Activated CD4-positive, alpha-beta memory T cell treated with anti-CD3 and anti-CD28 coated beads, Interleukin-2, amount 10 ng/mL, durations not matched to agents 7 days and 5 days (primary cell): ENCODE measurements at regions not wholly inside any gene's neighbourhood (a gene's known extent, or its start where the extent isn't known, plus 50 kb on each side); places are given as distances from the start of the nearest gene placed in this dataset.
"Not testable (repeated sequence)": the region's sequence is repeated elsewhere in the genome, so short reads cannot be mapped to it uniquely, and the experiment has no call there.

Source experiments
- CTCF ChIA-PET: fragments of 350-600 bp; sonication (Branson Sonifier 250); formaldehyde crosslinking; loops from one replicate; lab custom pipeline; 2021; ENCODE audit warnings: antibody characterized with exemption, inconsistent platforms; lab: Charles Lee
- POLR2A ChIA-PET: fragments of 350-600 bp; sonication (Branson Sonifier 250); formaldehyde crosslinking; loops from one replicate; lab custom pipeline; 2021; ENCODE audit warnings: antibody characterized with exemption; lab: Charles Lee
- DNase-seq: peaks from one replicate; pipeline ENCODE4 v3.0.0-alpha.2; 2020
- H3K27ac Mint-ChIP-seq: one replicate; pipeline ENCODE4 v1.8.0; 2021; ENCODE audit warnings: mild to moderate bottlenecking, mixed read lengths
- H3K27me3 Mint-ChIP-seq: one replicate; pipeline ENCODE4 v1.8.0; 2021; ENCODE audit warnings: mixed read lengths
- H3K36me3 Mint-ChIP-seq: one replicate; pipeline ENCODE4 v1.8.0; 2021; ENCODE audit warnings: low read depth, mixed read lengths
- H3K4me1 Mint-ChIP-seq: one replicate; pipeline ENCODE4 v1.8.0; 2021; ENCODE audit warnings: mixed read lengths
- H3K4me3 Mint-ChIP-seq: one replicate; pipeline ENCODE4 v1.8.0; 2021; ENCODE audit warnings: mild to moderate bottlenecking, mixed read lengths
- H3K9me3 Mint-ChIP-seq: one replicate; pipeline ENCODE4 v1.8.0; 2021; ENCODE audit warnings: mixed read lengths

DNA sequence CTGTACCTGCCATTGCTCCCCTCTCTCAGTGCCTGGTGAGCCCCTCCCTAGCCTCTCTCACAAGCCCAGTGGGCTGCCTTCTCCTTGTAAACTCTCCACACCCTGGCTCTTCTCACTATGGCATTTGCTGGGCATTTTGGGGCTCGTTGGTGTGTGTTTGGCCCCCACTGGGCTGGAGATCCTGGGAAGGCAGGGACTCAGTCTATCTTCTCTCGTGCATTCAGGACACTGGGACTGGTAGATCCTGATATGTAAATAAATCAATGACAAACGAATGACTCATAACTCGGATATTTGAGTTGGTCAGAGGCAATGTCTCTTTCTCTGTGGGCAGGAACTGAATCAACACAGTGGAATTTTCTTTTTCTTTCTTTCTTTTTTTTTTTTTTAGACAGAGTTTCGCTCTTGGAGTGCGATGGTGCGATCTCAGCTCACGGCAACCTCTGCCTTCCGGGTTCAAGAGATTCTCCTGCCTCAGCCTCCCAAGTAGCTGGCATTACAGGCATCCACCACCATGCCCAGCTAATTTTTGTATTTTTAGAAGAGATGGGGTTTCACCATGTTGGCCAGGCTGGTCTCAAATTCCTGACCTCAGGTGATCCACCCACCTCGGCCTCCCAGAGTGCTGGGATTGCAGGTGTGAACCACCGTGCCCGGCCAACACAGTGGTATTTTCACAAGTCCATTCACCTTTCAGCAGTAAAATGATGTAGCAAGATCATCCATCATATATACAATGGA lies 144.6 kb upstream of the SPRED2 start:
- Mint-ChIP-seq H3K27ac (no peak overlapping the region), H3K9me3 (no peaks in the 10 kb centered on the region), H3K4me3 (no peak overlapping the region), H3K36me3 (no peaks in the 10 kb centered on the region), H3K4me1 (peaks cover 4% of the 10 kb centered on the region), H3K27me3 (peaks cover 33% of the 10 kb centered on the region)
- CTCF ChIA-PET, result no interaction called here
- POLR2A ChIA-PET, result no interaction called here
- no peak for DNase-seq

GRCh38 chr2:65576278-65576677 lies 143.9 kb upstream of the SPRED2 start:
- H3K4me1 Mint-ChIP-seq, result peaks cover 4% of the 10 kb centered on the region
- no peak overlapping the region for H3K27ac Mint-ChIP-seq
- CTCF ChIA-PET, result interaction anchor here (0.7 to 2.2 kb wide), 2 partner anchors 17 to 512 kb away, joined by 3 to 7 read pairs; no protein-coding TSS in a partner anchor
- H3K36me3 Mint-ChIP-seq, result no peaks in the 10 kb centered on the region
- H3K9me3 Mint-ChIP-seq, result no peaks in the 10 kb centered on the region
- no peak for DNase-seq
- no peak overlapping the region for H3K4me3 Mint-ChIP-seq
- POLR2A ChIA-PET, result no interaction called here
- H3K27me3 Mint-ChIP-seq, result peaks cover 31% of the 10 kb centered on the region

- Mint-ChIP-seq H3K27ac (no peak overlapping the region), H3K27me3 (peaks cover 32% of the 10 kb centered on the region), H3K9me3 (no peaks in the 10 kb centered on the region), H3K4me1 (peaks cover 4% of the 10 kb centered on the region), H3K4me3 (no peak overlapping the region), H3K36me3 (no peaks in the 10 kb centered on the region)
- ChIA-PET CTCF (interaction anchor here (0.6 to 2.2 kb wide), 4 partner anchors 226 to 657 kb away, joined by 3 to 7 read pairs (median 3); no protein-coding TSS in a partner anchor), POLR2A (no interaction called here)
- DNase-seq, result no peak
Measured at GRCh38 chr2:65574993-65575392, 142.6 kb upstream of the SPRED2 start.

- H3K4me1 Mint-ChIP-seq, H3K36me3 Mint-ChIP-seq, H3K27ac Mint-ChIP-seq, DNase-seq, H3K9me3 Mint-ChIP-seq, POLR2A ChIA-PET, H3K4me3 Mint-ChIP-seq: not testable (repeated sequence)
- CTCF ChIA-PET, result interaction anchor here (0.7 kb wide), 1 partner anchor 25 kb away, joined by 3 read pairs; no protein-coding TSS in a partner anchor
- H3K27me3 Mint-ChIP-seq, result peaks cover 14% of the 10 kb centered on the region
Measured at GRCh38 chr2:65568656-65569440, 136.4 kb upstream of the SPRED2 start.

GRCh38 chr2:65566617-65567016 lies 134.2 kb upstream of the SPRED2 start:
- Mint-ChIP-seq H3K4me3 (no peak overlapping the region), H3K4me1 (peaks cover 4% of the 10 kb centered on the region), H3K36me3 (no peaks in the 10 kb centered on the region), H3K27me3 (peaks cover 12% of the 10 kb centered on the region), H3K9me3 (no peaks in the 10 kb centered on the region), H3K27ac (no peak overlapping the region)
- no peak for DNase-seq
- POLR2A ChIA-PET, result no interaction called here
- CTCF ChIA-PET, result no interaction called here

GRCh38 chr2:65565681-65566080 lies 133.3 kb upstream of the SPRED2 start:
- Mint-ChIP-seq H3K27ac (no peak overlapping the region), H3K4me3 (no peak overlapping the region), H3K9me3 (no peaks in the 10 kb centered on the region), H3K4me1 (peaks cover 4% of the 10 kb centered on the region), H3K36me3 (no peaks in the 10 kb centered on the region), H3K27me3 (peaks cover 12% of the 10 kb centered on the region)
- DNase-seq, result no peak
- POLR2A ChIA-PET, result no interaction called here
- CTCF ChIA-PET, result no interaction called here

DNA sequence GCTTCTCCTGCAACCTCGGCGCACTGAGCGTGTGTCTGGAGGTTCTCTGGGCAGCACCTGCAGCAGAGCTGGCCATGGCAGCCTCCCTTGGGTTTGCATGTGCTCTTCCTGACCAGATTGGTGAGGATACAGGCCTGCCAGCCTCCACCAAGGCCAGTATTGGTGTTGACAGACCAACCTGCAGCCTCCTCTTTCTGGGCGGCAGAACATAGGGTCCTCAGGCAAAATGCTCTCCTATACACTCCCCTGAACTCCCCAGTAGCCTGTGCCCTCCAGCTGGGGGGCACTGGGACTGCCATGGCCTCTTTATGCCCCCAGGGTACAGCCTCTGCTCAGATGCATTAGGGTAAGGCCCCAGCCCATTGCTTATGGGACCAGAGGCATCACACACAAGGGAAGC lies 131.9 kb upstream of the SPRED2 start:
- peaks cover 6% of the 10 kb centered on the region for H3K27me3 Mint-ChIP-seq
- no peak overlapping the region for H3K4me3 Mint-ChIP-seq
- DNase-seq, result no peak
- no peaks in the 10 kb centered on the region for H3K9me3 Mint-ChIP-seq
- H3K27ac Mint-ChIP-seq, result no peak overlapping the region
- ChIA-PET POLR2A (no interaction called here), CTCF (no interaction called here)
- H3K4me1 Mint-ChIP-seq, result peaks cover 4% of the 10 kb centered on the region
- no peaks in the 10 kb centered on the region for H3K36me3 Mint-ChIP-seq

DNA sequence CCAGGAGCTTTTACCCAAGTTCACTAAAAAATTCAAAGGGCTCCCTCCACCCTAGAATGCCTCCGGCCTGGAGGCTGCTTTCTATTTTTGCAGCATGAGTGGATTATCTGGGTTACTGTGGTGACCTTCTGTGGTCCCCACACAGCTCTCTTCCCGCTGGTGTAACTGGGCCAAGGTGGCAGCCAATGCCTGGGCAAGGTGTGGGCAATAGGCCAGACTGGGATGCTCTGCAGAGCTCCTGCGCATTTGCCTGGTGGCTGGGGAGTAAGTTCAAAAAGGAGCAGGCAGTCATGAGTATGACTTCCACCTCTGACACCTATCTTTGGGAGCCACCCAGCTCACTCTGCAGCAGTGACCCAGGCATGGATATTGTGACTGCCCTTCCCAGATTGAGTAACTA lies 130.5 kb upstream of the SPRED2 start:
- Mint-ChIP-seq H3K36me3 (no peaks in the 10 kb centered on the region), H3K27ac (no peak overlapping the region), H3K9me3 (no peaks in the 10 kb centered on the region), H3K4me3 (no peak overlapping the region), H3K27me3 (peaks cover 7% of the 10 kb centered on the region), H3K4me1 (peaks cover 4% of the 10 kb centered on the region)
- ChIA-PET CTCF (no interaction called here), POLR2A (no interaction called here)
- DNase-seq, result no peak

DNA sequence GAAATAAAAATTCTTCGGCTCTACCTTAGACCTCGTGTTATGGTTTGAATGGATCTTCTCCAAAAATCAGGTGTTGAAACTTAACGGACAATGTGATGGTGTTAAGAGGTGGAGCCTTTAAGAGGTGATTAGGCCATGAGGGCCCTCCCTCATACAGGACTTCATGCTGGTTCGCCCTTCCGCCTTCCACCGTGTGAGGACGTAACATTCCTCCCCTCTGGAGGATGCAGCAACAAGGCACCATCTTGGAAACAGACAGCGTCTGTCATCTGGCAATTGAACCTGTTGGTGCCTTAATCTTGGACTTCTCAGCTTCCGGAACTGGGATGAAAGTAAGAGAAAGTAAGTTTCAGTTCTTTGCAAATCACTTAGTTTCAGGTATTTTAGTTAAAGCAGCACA lies 126.3 kb upstream of the SPRED2 start:
- no peak for DNase-seq
- no peak overlapping the region for H3K4me3 Mint-ChIP-seq
- peaks cover 20% of the 10 kb centered on the region for H3K27me3 Mint-ChIP-seq
- no peaks in the 10 kb centered on the region for H3K9me3 Mint-ChIP-seq
- no peaks in the 10 kb centered on the region for H3K36me3 Mint-ChIP-seq
- no peak overlapping the region for H3K27ac Mint-ChIP-seq
- peaks cover 8% of the 10 kb centered on the region for H3K4me1 Mint-ChIP-seq
- POLR2A ChIA-PET, result no interaction called here
- CTCF ChIA-PET, result no interaction called here

GRCh38 chr2:65557616-65558573 lies 125.5 kb upstream of the SPRED2 start:
- no peaks in the 10 kb centered on the region for H3K9me3 Mint-ChIP-seq
- peaks cover 11% of the 10 kb centered on the region for H3K4me1 Mint-ChIP-seq
- H3K36me3 Mint-ChIP-seq, result no peaks in the 10 kb centered on the region
- H3K27ac Mint-ChIP-seq, result no peak overlapping the region
- H3K27me3 Mint-ChIP-seq, result peaks cover 22% of the 10 kb centered on the region
- CTCF ChIA-PET, result interaction anchor here (0.9 kb wide), 1 partner anchor 15 kb away, joined by 3 read pairs; no protein-coding TSS in a partner anchor
- no peak overlapping the region for H3K4me3 Mint-ChIP-seq
- no peak for DNase-seq
- POLR2A ChIA-PET, result no interaction called here

DNA sequence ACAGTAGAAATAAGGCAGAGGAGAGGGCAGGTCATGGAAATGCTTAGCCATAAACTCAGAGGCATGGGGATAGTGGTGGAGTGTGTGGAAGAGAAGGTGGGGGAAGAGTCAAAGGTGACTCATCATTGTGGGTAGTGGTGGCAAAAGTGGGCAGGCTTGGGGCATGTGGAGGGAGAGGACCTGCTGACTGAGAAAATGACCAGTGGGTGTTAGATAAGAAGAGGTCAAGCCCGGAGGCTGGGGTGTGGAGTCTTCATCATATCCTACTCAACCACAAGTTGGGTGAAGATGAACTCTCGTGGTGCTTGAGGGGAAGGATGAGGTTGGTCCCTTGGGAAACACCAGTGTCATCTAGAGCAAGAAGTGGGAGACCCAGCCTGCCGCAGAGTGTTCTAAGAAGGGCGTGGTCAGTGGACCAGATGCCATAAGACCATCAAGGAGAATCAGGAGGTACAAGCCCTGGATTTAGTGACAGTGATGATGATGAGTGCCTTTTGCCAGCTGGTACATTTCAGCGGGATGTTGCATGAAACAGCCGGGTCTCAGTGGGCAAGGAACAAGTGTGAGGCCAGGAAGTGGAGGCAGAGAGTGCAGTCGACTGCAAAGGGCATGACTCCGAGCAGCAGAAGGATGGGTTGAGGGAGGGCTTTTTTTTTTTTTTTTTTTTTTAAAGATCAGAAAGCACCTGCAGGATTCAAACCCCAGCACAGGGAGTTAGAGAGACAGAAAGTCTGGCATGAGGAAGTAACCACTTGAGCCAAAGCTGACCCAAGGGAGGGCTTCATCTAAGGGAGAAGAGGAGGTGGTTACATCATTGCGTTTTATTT lies 122.6 kb upstream of the SPRED2 start:
- CTCF ChIA-PET, result interaction anchor here (0.7 to 1.2 kb wide), 3 partner anchors 69 to 292 kb away, joined by 3 to 4 read pairs (median 3); no protein-coding TSS in a partner anchor

DNA sequence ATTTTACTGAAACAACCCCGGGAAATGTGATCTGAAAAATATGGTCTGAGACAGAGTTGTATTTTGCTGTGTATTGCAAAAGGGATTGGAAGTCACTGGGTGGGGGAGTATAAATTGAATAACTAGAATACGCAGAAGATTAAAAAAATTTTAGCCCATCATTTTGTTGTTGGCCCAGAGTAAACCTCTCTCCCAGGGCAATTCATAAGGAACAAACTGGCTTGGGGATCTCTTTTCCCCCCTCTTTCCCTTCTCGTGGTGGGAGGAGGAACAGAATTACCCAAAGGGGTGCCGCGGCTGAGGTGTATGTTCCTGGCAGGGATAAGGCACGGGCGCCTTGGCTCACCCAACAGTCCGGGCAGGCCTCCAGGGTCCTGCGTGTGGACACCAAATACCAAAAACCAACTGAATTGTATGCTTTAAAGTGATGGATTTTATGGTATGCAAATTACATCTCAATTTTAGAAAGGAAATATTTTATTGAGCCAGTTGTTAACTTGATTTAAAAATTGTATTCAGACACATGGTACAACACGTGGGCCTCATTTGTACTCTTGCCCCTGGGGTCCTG lies 121.2 kb upstream of the SPRED2 start:
- Mint-ChIP-seq H3K4me3 (no peak overlapping the region), H3K9me3 (no peaks in the 10 kb centered on the region), H3K4me1 (peaks cover 11% of the 10 kb centered on the region), H3K27me3 (peaks cover 22% of the 10 kb centered on the region), H3K27ac (no peak overlapping the region), H3K36me3 (no peaks in the 10 kb centered on the region)
- CTCF ChIA-PET, result interaction anchor here (0.9 to 1.2 kb wide), 2 partner anchors 233 to 290 kb away, joined by 3 to 4 read pairs; no protein-coding TSS in a partner anchor
- DNase-seq, result no peak
- POLR2A ChIA-PET, result no interaction called here

More for the DNA sequence above, 122.6 kb upstream of the SPRED2 start:
- no peak overlapping the region for H3K27ac Mint-ChIP-seq
- DNase-seq, result no peak
- H3K4me1 Mint-ChIP-seq, result peaks cover 11% of the 10 kb centered on the region
- POLR2A ChIA-PET, result no interaction called here
- no peaks in the 10 kb centered on the region for H3K9me3 Mint-ChIP-seq
- H3K36me3 Mint-ChIP-seq, result no peaks in the 10 kb centered on the region
- peaks cover 22% of the 10 kb centered on the region for H3K27me3 Mint-ChIP-seq
- H3K4me3 Mint-ChIP-seq, result no peak overlapping the region
